T47D (cell line): ENCODE measurements at regions not wholly inside any gene's neighbourhood (a gene's known extent, or its start where the extent isn't known, plus 50 kb on each side); places are given as distances from the start of the nearest gene placed in this dataset.
"Not testable (repeated sequence)": the region's sequence is repeated elsewhere in the genome, so short reads cannot be mapped to it uniquely, and the experiment has no call there.

Experiments
- DNase-seq, 2 experiments: peaks; one replicate each; pipeline versions ENCODE4 v3.0.0 to v3.0.0-alpha.2; 2011 to 2012; ENCODE audit warnings: low read depth in 1 of 2, low spot score in 1 of 2
- JUND ChIP-seq: IDR thresholded peaks from 2 replicates; pipeline ENCODE4 v1.6.1; 2012; ENCODE audit warnings: low read depth
- in situ Hi-C: cut with HindIII; loops from 2 replicates; pipeline ENCODE4 v1.10.0; 2016; ENCODE audit warnings: low sequenced_read_pairs, low pct_unique_long_range_greater_than_20kb

GRCh38 chr14:105894125-105894977 is 368.0 kb downstream of the TMEM121 start:
- in situ Hi-C loops, result no loop called here
- TF ChIP-seq JUND, result no peak
- DNase-seq, result no peak

- no peak for TF ChIP-seq JUND
- in situ Hi-C loops, result no loop called here
- no peak for DNase-seq
These were observed 368.8 kb downstream of the TMEM121 start for GRCh38 chr14:105894978-105895881.

GRCh38 chr14:105896206-105896605 is 369.8 kb downstream of the TMEM121 start:
- in situ Hi-C loops, DNase-seq: not testable (repeated sequence)

- in situ Hi-C loops, result not testable (repeated sequence)
- peak in 1 of 2 experiments; percentile 59 for DNase-seq
These were observed 370.8 kb downstream of the TMEM121 start for GRCh38 chr14:105896961-105897724.

- TF ChIP-seq JUND, result no peak
- no peak for DNase-seq
- in situ Hi-C loops, result no loop called here
These were observed 371.3 kb downstream of the TMEM121 start for GRCh38 chr14:105897725-105898113.

- no peak for DNase-seq
- no peak for TF ChIP-seq JUND
- in situ Hi-C loops, result no loop called here
These were observed 372.2 kb downstream of the TMEM121 start for GRCh38 chr14:105898482-105899010.

GRCh38 chr14:105899071-105899641 is 372.8 kb downstream of the TMEM121 start:
- no peak for TF ChIP-seq JUND
- in situ Hi-C loops, result no loop called here
- DNase-seq, result no peak

- DNase-seq, result no peak
- in situ Hi-C loops, result no loop called here
- no peak for TF ChIP-seq JUND
These were observed 373.4 kb downstream of the TMEM121 start for GRCh38 chr14:105899657-105900397.

GRCh38 chr14:105900398-105901160 is 374.2 kb downstream of the TMEM121 start:
- no peak for DNase-seq
- in situ Hi-C loops, result no loop called here
- no peak for TF ChIP-seq JUND

- DNase-seq, result no peak
- TF ChIP-seq JUND, result no peak
- in situ Hi-C loops, result no loop called here
These were observed 374.8 kb downstream of the TMEM121 start for GRCh38 chr14:105901226-105901625.
